SU-DHL-6 (cell line): ENCODE measurements at regions not wholly inside any gene's neighbourhood (a gene's known extent, or its start where the extent isn't known, plus 50 kb on each side); places are given as distances from the start of the nearest gene placed in this dataset.
A peak's percentile ranks its signal among the peaks of the same experiment; 100 is the strongest.

ENCODE experiments used
- H2AFZ ChIP-seq: fragments of 200-600 bp; sonication (generic); 2 replicates; pipeline ENCODE4 v1.6.1; 2014; ENCODE audit warnings: low read depth, mild to moderate bottlenecking, moderate library complexity, mixed read lengths, antibody characterized with exemption, low read length; ENCODE audit not compliant: severe bottlenecking
- H3F3A ChIP-seq: fragments of 200-600 bp; shearing (Covaris generic); 2 replicates; pipeline ENCODE4 v1.6.0; 2016; ENCODE audit warnings: antibody characterized with exemption, mild to moderate bottlenecking; ENCODE audit not compliant: insufficient read depth
- H3K27ac ChIP-seq: fragments of 200-600 bp; sonication (generic); 2 replicates; pipeline ENCODE4 v1.5.1; 2016; ENCODE audit warnings: low read depth, mild to moderate bottlenecking, low read length, moderate library complexity, mixed read lengths
- H3K27me3 ChIP-seq: fragments of 200-600 bp; sonication (generic), shearing (Covaris generic); 2 replicates; pipeline ENCODE4 v1.6.0; 2014; ENCODE audit warnings: mild to moderate bottlenecking, low read length
- H3K36me3 ChIP-seq: fragments of 200-600 bp; sonication (generic); 2 replicates; pipeline ENCODE4 v1.6.1; 2014; ENCODE audit warnings: mild to moderate bottlenecking, low read length, mixed read lengths
- H3K4me2 ChIP-seq: fragments of 300-600, 200-600 bp; shearing (Covaris generic), sonication (generic); 2 replicates; pipeline ENCODE4 v1.6.0; 2014; ENCODE audit warnings: low read length, low read depth, mild to moderate bottlenecking; ENCODE audit not compliant: poor library complexity, severe bottlenecking
- H3K4me3 ChIP-seq: fragments of 200-600 bp; sonication (generic); 2 replicates; pipeline ENCODE4 v1.5.1; 2014; ENCODE audit warnings: antibody characterized with exemption, low read length, mild to moderate bottlenecking, mixed read lengths; ENCODE audit not compliant: insufficient read depth, poor library complexity, severe bottlenecking
- H3K79me2 ChIP-seq: fragments of 200-600 bp; sonication (generic); 2 replicates; pipeline ENCODE4 v1.6.1; 2014; ENCODE audit warnings: mild to moderate bottlenecking, low read length, moderate library complexity; ENCODE audit not compliant: insufficient read depth
- H3K9ac ChIP-seq: fragments of 200-600 bp; sonication (generic); 2 replicates; pipeline ENCODE4 v1.7.0; 2014; ENCODE audit warnings: mild to moderate bottlenecking, low read length
- H3K9me2 ChIP-seq: fragments of 200-600 bp; sonication (generic); replicated peaks from 2 replicates; pipeline ENCODE4 v1.6.1; 2014; ENCODE audit warnings: low read length; ENCODE audit not compliant: insufficient read depth
- H3K9me3 ChIP-seq: fragments of 200-600 bp; sonication (generic); 2 replicates; pipeline ENCODE4 v1.6.1; 2014; ENCODE audit warnings: low read length, mixed read lengths; ENCODE audit not compliant: insufficient read depth
- H4K20me1 ChIP-seq: fragments of 200-600 bp; sonication (generic); 2 replicates; pipeline ENCODE4 v1.6.1; 2014; ENCODE audit warnings: low read depth, mild to moderate bottlenecking, antibody characterized with exemption, low read length, moderate library complexity, mixed read lengths
- EZH2phosphoT487 ChIP-seq: fragments of 200-600 bp; sonication (generic), shearing (Covaris generic); conservative IDR thresholded peaks from 2 replicates; pipeline ENCODE4 v1.6.1; 2018; ENCODE audit warnings: mild to moderate bottlenecking, antibody characterized with exemption, low read length, moderate library complexity, mixed read lengths
- TF ChIP-seq, protein P1 (sequence below): fragments of 200-600 bp; sonication (generic); IDR thresholded peaks from one replicate; pipeline ENCODE4 v1.5.1; 2017; ENCODE audit warnings: antibody characterized with exemption, mild to moderate bottlenecking, low read length, moderate library complexity; ENCODE audit not compliant: insufficient read depth, poor library complexity, severe bottlenecking

DNA sequence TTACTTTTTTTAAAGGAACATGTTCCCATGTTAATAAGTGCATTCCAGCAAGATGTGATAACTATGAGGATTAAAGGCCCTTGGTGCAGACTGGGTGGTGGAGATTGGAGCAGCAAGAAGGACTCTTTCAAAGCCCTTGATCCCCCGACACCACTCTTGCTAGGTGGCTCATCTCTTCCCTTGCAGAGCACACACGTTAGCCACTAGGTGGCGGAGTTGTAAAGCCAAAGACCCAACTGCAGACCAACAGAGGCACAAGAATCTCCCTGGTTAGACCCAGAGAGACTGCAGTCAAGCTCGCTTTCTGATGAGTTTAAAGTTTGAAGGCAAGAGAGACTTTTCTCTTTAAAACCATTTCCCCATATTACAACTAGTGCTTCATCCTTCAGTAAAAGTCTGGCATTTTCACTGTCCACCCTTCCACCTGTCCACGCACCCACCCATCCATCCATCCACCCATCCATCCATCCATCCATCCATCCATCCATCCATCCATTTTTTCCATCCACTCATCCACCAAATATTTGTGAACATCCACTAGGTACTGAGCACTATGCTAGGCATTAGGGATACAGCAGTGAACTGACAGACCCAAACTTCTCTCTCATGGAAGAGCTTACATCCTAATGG, 226.9 kb downstream of the MSX2 start:
- Histone ChIP-seq H3K27me3 (no peaks in the 10 kb centered on the region), H3K36me3 (no peaks in the 10 kb centered on the region), H3K9ac (no peak overlapping the region), H4K20me1 (no peaks in the 10 kb centered on the region), H3F3A (no peaks in the 10 kb centered on the region), H3K4me3 (no peak overlapping the region), H3K9me2 (no peaks in the 10 kb centered on the region), H3K4me2 (no peak overlapping the region), H3K79me2 (no peaks in the 10 kb centered on the region), H2AFZ (no peak overlapping the region), H3K9me3 (no peaks in the 10 kb centered on the region), H3K27ac (no peak overlapping the region)
- TF ChIP-seq, protein P1, sequence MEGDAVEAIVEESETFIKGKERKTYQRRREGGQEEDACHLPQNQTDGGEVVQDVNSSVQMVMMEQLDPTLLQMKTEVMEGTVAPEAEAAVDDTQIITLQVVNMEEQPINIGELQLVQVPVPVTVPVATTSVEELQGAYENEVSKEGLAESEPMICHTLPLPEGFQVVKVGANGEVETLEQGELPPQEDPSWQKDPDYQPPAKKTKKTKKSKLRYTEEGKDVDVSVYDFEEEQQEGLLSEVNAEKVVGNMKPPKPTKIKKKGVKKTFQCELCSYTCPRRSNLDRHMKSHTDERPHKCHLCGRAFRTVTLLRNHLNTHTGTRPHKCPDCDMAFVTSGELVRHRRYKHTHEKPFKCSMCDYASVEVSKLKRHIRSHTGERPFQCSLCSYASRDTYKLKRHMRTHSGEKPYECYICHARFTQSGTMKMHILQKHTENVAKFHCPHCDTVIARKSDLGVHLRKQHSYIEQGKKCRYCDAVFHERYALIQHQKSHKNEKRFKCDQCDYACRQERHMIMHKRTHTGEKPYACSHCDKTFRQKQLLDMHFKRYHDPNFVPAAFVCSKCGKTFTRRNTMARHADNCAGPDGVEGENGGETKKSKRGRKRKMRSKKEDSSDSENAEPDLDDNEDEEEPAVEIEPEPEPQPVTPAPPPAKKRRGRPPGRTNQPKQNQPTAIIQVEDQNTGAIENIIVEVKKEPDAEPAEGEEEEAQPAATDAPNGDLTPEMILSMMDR: peak; percentile 59
- TF ChIP-seq EZH2phosphoT487: no peak

DNA sequence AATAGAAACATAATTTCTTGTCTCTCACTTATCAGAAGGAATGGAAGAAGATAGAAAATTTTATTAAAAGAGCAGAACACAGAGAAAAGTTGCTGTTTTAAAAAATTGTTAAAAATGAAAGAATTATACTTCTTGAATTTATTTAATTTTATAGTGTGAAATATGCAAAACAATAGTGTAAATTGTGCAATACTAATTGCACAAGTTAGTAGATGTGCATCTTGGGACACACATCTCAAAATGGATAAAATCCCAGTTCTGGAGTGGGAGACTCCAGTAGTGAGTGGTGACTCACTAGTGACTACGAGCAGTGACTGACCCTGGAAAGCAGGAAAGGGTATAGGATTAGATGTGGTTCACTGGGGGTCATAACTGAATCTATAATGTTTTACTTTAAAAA, 223.2 kb downstream of the MSX2 start:
- H3K9ac ChIP-seq: no peak overlapping the region
- H3K79me2 ChIP-seq: no peaks in the 10 kb centered on the region
- H3K27me3 ChIP-seq: no peaks in the 10 kb centered on the region
- H3K4me2 ChIP-seq: no peak overlapping the region
- no peak overlapping the region for H3K27ac ChIP-seq
- no peak overlapping the region for H2AFZ ChIP-seq
- H4K20me1 ChIP-seq: no peaks in the 10 kb centered on the region
- TF ChIP-seq, protein P1: no peak
- TF ChIP-seq EZH2phosphoT487: no peak
- H3F3A ChIP-seq: no peaks in the 10 kb centered on the region
- H3K9me3 ChIP-seq: no peaks in the 10 kb centered on the region
- no peaks in the 10 kb centered on the region for H3K9me2 ChIP-seq
- no peak overlapping the region for H3K4me3 ChIP-seq
- no peaks in the 10 kb centered on the region for H3K36me3 ChIP-seq

DNA sequence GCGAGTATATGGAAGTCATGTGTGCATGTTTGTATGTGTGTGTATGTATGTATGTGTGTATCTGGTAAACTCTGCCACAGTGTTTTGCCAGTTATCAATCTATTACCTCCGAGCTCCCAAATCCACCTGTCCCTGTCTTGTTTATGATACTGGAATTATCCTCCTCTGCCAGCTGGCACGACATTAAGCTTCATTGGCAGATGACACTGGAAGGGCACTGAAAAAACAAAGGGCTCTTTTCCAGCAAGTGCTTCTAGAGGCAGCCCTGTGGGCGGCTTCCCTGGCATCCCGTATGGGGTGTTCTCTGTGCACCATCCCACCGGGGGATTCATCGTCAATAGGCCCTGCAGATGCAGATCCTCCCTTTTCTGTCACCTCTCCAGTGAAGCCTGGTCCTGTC, 221.5 kb downstream of the MSX2 start:
- Histone ChIP-seq H3K4me2 (no peak overlapping the region), H3K4me3 (no peak overlapping the region), H3K27ac (no peak overlapping the region), H3K36me3 (no peaks in the 10 kb centered on the region), H3K27me3 (no peaks in the 10 kb centered on the region), H4K20me1 (no peaks in the 10 kb centered on the region), H3K9me2 (no peaks in the 10 kb centered on the region), H3K9me3 (no peaks in the 10 kb centered on the region), H2AFZ (no peak overlapping the region), H3K79me2 (no peaks in the 10 kb centered on the region), H3K9ac (no peak overlapping the region), H3F3A (no peaks in the 10 kb centered on the region)
- TF ChIP-seq, protein P1: no peak
- TF ChIP-seq EZH2phosphoT487: no peak
